ENCODE measurements at regions not wholly inside any gene's neighbourhood (a gene's known extent, or its start where the extent isn't known, plus 50 kb on each side); places are given as distances from the start of the nearest gene placed in this dataset.

DNA sequence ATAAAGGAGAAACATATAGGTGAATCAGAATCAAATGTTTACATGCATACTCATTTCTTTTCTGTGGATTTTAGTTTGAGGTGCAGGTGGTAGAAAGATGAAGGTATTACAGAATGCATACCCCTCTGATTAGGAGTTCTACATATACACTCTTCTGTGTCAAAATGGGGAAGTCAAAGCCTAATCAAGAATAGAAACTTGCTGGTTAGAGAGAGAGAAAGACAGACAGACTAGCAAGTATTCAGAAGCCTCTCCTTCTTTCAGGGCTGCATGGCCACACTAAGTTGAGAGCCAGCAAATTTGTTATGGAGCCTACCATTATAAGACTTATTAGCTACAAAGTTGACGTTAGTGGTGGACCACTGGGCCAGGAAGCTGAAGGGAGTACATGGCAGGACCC, 358.3 kb upstream of the EYS start:
- TF ChIP-seq, protein P1, sequence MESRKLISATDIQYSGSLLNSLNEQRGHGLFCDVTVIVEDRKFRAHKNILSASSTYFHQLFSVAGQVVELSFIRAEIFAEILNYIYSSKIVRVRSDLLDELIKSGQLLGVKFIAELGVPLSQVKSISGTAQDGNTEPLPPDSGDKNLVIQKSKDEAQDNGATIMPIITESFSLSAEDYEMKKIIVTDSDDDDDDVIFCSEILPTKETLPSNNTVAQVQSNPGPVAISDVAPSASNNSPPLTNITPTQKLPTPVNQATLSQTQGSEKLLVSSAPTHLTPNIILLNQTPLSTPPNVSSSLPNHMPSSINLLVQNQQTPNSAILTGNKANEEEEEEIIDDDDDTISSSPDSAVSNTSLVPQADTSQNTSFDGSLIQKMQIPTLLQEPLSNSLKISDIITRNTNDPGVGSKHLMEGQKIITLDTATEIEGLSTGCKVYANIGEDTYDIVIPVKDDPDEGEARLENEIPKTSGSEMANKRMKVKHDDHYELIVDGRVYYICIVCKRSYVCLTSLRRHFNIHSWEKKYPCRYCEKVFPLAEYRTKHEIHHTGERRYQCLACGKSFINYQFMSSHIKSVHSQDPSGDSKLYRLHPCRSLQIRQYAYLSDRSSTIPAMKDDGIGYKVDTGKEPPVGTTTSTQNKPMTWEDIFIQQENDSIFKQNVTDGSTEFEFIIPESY (IDR thresholded peaks at IDR 0.05): no peak
- no peak for TF ChIP-seq TBL1XR1 (IDR thresholded peaks at IDR 0.05; ENCODE audit: low read depth, low read length)
